ENCODE measurements at regions not wholly inside any gene's neighbourhood (a gene's known extent, or its start where the extent isn't known, plus 50 kb on each side); places are given as distances from the start of the nearest gene placed in this dataset.

GRCh38 chr4:12778191-12778590, 705.9 kb downstream of the RAB28 start:
- no peak overlapping the region for H2BK120ac ChIP-seq (ENCODE audit: low read depth, low read length)
- H3K4me3 ChIP-seq (ENCODE audit: insufficient read depth, low read depth, low read length) = no peak overlapping the region
- no peaks in the 10 kb centered on the region for H3K79me1 ChIP-seq (ENCODE audit: low read depth in 1 of 2, low read length in 2 of 2)
- H3K4me1 ChIP-seq (ENCODE audit: control insufficient read depth, insufficient read depth, low read length) = no peaks in the 10 kb centered on the region
- no peak overlapping the region for H4K91ac ChIP-seq (ENCODE audit: insufficient read depth, low read depth, low read length)
- dilution Hi-C loops (cut with HindIII; ENCODE audit: low sequenced_read_pairs, unreplicated experiment) = no loop called here
- no peak overlapping the region for H3K18ac ChIP-seq (ENCODE audit: low read depth, low read length)
- TF ChIP-seq MAZ (IDR thresholded peaks at IDR 0.05; ENCODE audit: borderline replicate concordance, low read depth, low read length) (no peak), RCOR1 (IDR thresholded peaks at IDR 0.05; ENCODE audit: insufficient replicate concordance, low read length) (no peak)
- no peak for DNase-seq
- no peak overlapping the region for H2BK15ac ChIP-seq (ENCODE audit: low read depth, low read length)
- in situ Hi-C loops (cut with MboI; ENCODE audit: low sequenced_read_pairs) = no loop called here
- no peaks in the 10 kb centered on the region for H3K27me3 ChIP-seq (ENCODE audit: control insufficient read depth, insufficient read depth, low read length)
- H3K9me3 ChIP-seq (ENCODE audit: control insufficient read depth, insufficient read depth, low read length) = peaks cover 3% of the 10 kb centered on the region
- ATAC-seq (ENCODE audit: low read depth) = no peak
- no peaks in the 10 kb centered on the region for H4K20me1 ChIP-seq (ENCODE audit: insufficient read depth, low read length)
- H3K27ac ChIP-seq (ENCODE audit: insufficient read depth, low read length) = no peak overlapping the region
- H3K36me3 ChIP-seq (ENCODE audit: control insufficient read depth, insufficient read depth, low read length) = no peaks in the 10 kb centered on the region
- H2AK9ac ChIP-seq (replicated peaks; ENCODE audit: low read depth, low read length, poor library complexity) = no peak overlapping the region
- H4K5ac ChIP-seq (ENCODE audit: low read depth, low read length) = no peak overlapping the region
- no peak overlapping the region for H2BK5ac ChIP-seq (ENCODE audit: low read depth, low read length, poor library complexity, severe bottlenecking)
- no peak overlapping the region for H2AK5ac ChIP-seq (ENCODE audit: low read depth, low read length)
- no peak overlapping the region for H2AFZ ChIP-seq (replicated peaks; ENCODE audit: low read length, poor library complexity)
- POLR2A ChIA-PET (ENCODE audit: unreplicated experiment) = no interaction called here
- H4K8ac ChIP-seq (ENCODE audit: low read depth in 2 of 2, low read length in 2 of 2) = no peak overlapping the region
- WGBS, 2 experiments (ENCODE audit: extremely low coverage in 2 of 2, insufficient read length in 1 of 2) = no CpG with 5 or more reads among the region's 5 CpGs
- H3K4ac ChIP-seq (ENCODE audit: low read depth, low read length) = no peak overlapping the region
- no peak overlapping the region for H3K14ac ChIP-seq (replicated peaks; ENCODE audit: low read depth, low read length)
- no peaks in the 10 kb centered on the region for H3K9me1 ChIP-seq (ENCODE audit: insufficient read depth, low read length)
- H3K9ac ChIP-seq (ENCODE audit: low read depth, low read length) = no peak overlapping the region
- no peak overlapping the region for H3K4me2 ChIP-seq (ENCODE audit: low read depth, low read length)
- CTCF ChIA-PET = no interaction called here
- H3K56ac ChIP-seq (ENCODE audit: extremely low read depth, insufficient read depth, low read length) = no peak overlapping the region
- H2BK20ac ChIP-seq (ENCODE audit: low read depth, low read length) = no peak overlapping the region
- intact Hi-C loops (cut with micrococcal nuclease) = no loop called here
- H3K23ac ChIP-seq (ENCODE audit: low read depth, low read length) = no peak overlapping the region
- no TSS peak for BruUV-seq (replicated peaks)
